Activated T-cell treated with anti-CD3 and anti-CD28 coated beads, Interleukin-2, amount 50 U/mL, for 1 hour (primary cell): ENCODE measurements at regions not wholly inside any gene's neighbourhood (a gene's known extent, or its start where the extent isn't known, plus 50 kb on each side); places are given as distances from the start of the nearest gene placed in this dataset.
"Not testable (repeated sequence)": the region's sequence is repeated elsewhere in the genome, so short reads cannot be mapped to it uniquely, and the experiment has no call there.

Experiments
- DNase-seq: peaks from one replicate; pipeline ENCODE4 v3.0.0-alpha.2; 2020

DNA sequence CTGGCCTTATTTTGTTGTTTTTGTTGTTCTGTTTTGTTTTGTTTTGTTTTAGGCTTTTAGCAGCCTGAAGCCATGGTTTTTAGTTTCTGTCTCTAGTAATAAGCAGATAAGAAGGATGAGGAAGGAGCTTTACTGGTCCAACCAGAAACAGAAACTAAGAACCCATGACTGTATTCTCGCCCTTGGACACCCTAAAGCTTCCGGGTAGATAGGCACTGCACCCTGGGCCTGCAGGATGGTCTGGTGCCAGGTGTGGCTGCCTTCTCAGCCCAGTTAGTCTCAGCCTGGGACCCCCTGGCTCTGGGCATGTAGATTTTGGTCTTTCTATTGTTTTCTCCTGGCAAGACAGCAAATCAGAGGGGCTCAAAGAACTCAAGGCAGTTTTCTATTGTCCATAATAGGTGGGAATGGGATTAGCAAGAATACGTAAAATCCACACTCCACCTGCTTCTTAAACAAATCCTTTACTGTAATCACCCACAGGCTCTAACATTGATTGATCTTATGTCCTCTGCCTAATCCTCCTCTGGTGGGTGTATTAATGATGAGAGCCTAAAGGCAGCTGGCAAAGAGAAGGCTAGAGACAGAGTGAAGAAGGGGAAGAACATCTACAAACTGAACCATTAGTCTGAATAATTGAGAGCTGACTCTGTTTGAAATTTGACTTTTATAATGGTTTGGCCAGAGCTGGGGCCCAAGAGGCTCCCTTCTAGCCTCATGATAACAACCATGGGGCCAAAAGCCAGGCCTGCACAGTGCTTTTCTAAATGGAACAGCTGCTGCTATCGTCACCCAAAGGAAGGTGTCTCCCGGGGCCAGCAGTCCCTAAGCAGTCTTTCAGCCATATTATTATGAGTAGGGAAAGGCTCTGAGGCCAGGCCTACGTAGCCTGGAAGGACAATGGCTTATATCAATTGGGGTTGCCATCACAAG lies 106.8 kb upstream of the ATP1A1 start:
- no peak for DNase-seq

DNA sequence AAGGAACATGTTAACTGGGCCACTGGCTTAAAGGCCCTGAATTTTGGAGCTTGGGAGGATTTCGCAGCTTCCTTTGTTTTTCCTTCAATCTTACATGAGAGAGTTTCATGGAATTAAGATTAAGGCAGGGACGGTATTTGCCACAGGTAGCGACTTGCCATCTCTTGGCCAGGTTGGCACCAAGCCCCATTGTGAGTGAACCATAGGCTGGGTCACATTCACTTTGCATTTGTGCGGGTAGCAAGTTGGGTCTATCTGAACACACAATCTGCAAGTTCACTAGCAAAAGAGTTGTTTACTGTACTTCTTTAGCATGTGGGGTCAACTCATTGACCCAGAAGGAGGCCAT lies 106.2 kb upstream of the ATP1A1 start:
- DNase-seq: no peak

- no peak for DNase-seq
Measured at GRCh38 chr1:116268211-116268610, 104.8 kb upstream of the ATP1A1 start.

DNA sequence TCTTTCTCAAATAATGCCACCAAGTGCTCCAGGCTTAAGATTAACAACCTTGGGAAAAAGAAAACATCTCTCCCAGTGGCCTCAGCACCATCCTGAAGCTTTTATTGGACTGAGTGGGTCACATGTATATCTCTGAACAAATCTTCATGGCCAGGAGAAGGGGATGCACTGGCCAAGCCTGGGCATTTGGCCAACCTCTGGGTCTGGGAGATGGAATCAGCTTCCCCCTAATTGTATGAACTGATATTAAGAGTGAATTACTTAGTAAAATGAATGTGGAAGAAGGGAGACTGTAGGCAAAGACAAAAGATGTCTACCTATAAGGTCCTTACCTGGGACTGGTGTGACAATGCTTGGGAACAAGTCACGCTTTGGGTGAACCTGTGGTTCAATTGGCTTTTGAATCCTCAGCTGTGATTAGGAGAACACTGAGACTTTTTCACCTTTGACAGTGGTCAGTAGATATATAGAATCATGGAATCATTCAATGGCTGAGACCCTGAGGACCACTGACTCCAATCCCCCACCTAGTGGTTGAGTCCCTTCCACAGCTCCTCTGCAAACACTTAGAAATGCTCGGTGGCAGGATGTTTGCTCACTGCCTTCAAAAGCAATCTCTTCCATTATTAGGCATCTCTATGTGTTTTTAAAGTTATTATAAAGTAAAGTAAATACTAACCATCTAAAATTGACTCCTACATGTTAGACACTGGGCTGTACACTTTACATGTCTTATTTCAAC lies 102.6 kb upstream of the ATP1A1 start:
- no peak for DNase-seq

- DNase-seq: no peak
Measured at GRCh38 chr1:116273042-116273783, 99.8 kb upstream of the ATP1A1 start.

GRCh38 chr1:116276532-116276931 lies 96.5 kb upstream of the ATP1A1 start:
- DNase-seq: no peak

DNA sequence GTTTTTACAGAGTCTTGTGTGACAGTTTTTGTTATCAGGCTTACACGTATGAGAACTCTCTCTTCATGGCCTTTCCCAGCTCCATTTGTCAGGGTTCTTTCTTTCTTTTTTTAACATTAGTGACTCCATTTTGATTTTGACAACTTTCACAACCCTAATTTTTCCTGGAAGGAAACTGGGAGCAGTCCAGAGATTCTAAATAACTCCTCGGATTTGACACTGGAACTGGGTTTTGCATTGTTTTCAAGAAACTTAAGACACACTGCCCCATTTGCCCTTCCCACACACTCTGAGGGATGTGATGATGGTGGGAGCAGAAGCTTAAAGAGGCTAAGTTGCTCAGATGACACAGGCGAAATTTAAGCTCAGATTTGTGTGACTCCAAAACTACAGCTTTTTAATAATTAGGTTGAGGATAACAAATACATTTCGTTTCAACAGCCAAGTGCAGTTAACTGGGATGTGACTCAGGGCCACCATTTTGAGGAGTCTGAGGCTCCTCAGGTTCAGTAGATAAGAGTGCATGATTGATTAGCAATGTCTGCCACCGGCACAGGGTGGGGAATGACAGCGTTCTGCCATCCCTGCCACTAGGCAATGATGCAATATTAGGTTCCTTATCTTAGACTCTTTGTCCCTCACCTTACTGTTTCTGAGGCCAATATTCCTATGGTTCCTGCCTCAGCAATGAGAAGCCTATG lies 95.1 kb upstream of the ATP1A1 start:
- no peak for DNase-seq

GRCh38 chr1:116278541-116278866 lies 94.5 kb upstream of the ATP1A1 start:
- DNase-seq: no peak

DNA sequence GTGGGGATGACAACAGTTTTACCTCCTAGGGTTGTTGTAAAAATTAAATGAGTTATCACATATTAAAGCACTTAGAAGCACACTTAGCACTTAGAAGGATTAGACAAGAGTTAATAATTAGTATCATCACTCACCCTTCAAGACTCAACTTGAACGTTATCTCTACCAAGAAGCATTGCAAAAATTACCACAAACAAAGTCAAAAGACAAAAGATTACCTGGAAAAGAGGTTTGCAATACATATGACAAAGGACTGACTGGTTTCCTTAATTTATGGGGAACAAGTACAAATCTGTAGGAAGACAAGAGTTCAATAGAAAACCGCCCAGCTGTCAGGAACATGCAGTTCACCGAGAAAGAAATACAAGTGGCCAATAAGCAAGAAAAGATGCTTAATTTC lies 93.3 kb upstream of the ATP1A1 start:
- no peak for DNase-seq

DNA sequence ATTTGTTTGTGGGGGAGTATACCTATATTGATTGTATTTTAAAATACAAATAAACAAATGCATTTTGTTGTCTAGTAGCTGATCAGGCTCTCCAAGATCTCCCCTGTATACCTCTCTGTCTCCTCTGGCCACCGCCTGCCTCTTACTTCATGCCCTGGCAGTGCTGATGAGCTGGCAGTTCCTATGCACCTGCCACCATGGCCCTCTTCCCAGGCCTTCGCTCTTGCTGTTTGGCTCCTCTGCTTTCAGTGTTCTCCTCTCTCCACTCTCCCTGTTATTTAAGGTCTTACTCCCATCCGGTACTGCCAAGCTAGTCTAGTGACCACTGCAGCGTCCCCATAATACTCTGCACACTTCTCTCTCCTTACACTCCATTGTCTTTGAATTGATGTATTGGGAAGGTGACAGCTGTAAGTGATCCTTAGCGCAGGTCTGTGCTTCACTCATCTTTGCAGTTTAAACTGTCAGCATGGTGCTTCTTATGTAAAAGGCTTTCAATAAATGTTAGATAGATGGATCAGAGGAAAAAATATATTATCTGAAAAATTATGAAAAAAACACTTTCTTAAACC lies 88.1 kb upstream of the ATP1A1 start:
- DNase-seq: no peak

DNA sequence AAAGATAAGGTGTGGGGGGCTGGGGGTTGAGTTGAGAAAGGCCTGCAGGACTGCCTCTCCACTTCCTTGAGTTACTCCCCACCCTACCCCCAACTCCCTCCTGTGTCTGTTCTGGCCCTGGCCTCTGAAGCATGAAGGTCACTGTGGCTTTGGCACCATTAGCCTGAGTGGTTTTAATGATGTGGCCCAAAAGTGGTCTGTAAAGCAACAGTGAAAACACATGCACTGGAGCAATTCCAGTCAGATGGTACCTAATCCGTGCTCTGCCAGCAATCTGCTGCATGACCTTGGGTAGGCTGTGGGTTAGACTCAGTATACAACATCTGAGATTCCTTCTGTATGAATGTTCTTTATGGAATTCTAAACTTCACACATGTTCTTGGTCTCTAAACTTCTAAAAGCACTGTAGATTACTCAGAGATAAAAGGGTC lies 86.5 kb upstream of the ATP1A1 start:
- no peak for DNase-seq

DNA sequence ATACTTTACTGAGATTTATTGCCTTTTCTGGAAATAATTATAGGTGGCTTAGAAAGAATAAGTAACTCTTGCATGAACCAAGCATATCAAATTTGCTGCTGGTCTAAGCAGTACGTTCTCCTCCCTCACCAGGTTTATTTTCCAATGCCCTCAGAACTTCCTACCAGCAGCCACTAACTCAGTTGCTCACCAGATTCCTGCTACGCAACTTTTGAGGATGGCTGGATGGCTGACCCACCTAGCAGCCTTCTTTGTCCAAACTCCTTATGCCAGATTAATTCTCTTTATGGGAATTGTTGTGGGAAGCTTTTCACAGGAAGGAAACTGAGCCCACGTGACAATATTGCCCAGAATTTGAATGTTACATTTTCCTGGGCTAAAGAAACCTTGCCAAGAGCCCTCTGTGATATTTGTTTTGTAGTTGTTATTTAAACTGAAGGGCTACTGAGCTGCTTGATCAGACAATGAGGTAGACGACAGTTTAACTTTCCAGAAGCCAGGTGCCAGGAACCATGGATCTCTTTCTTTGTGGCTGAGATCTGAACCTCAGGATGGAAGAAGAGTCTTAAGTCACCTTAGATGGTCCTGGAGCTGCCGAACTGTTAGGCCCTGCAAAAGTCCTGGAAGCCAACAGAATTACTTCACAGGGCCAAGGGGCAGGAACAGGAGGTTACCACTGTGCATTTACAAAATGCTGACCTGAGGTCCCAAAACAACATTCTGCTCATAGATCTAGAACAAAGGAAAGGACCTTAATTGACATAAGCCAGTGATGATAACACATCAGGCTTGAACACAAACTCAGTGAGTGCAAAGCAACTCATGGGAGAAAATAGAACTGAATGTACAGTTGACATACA lies 85.5 kb upstream of the ATP1A1 start:
- DNase-seq: no peak

- DNase-seq: no peak
Measured at GRCh38 chr1:116288201-116288598, 84.8 kb upstream of the ATP1A1 start.

- no peak for DNase-seq
Measured at GRCh38 chr1:116289193-116289592, 83.9 kb upstream of the ATP1A1 start.

DNA sequence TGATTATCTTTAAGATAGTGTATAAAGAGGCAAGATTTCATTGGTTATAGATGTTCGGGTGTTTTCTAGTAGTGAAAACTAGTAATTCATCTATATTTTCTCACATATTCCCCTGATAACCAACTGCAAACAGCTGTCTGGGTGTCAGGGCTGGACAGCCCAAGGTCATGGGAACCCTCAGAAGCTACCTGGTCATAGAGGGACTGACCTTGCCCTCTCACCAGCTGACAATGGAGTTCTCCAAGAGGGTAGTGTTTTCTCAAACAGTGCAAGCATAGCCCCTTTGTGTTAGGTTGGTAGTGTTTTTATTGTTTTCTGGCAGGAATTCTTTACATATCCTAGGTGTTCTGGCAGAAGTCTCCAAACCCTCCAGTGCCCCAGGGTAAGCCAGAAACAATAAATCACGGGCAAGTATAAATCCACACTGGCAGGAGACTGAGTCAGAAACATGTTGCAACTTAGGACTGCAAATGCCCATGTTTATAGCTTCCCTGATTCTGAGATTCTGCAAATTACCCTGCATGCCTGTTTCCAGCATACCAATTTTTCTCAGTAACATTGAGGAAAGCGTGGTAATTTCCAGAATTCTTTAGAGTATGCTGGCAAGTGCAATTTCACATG lies 82.8 kb upstream of the ATP1A1 start:
- DNase-seq: no peak

DNA sequence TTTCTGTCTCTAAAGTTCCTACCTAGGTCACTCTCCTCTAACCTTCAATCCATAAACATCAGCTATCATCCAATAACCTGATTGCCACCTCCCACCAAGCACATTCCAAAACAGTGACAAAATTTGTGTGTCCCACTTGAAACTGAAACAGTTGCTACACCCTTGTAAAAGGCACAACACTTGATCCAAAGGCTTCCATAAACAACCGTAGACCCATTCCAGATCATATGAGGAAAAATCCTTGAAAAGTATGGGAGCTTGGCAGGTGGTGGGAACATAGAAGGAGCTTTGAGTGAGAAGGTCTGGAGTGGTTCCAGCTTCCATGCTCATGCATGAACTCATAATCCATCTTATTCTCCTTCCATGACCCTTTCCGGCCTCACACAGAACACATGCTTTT lies 82.0 kb upstream of the ATP1A1 start:
- no peak for DNase-seq

- DNase-seq: no peak
Measured at GRCh38 chr1:116292929-116293725, 79.9 kb upstream of the ATP1A1 start.

DNA sequence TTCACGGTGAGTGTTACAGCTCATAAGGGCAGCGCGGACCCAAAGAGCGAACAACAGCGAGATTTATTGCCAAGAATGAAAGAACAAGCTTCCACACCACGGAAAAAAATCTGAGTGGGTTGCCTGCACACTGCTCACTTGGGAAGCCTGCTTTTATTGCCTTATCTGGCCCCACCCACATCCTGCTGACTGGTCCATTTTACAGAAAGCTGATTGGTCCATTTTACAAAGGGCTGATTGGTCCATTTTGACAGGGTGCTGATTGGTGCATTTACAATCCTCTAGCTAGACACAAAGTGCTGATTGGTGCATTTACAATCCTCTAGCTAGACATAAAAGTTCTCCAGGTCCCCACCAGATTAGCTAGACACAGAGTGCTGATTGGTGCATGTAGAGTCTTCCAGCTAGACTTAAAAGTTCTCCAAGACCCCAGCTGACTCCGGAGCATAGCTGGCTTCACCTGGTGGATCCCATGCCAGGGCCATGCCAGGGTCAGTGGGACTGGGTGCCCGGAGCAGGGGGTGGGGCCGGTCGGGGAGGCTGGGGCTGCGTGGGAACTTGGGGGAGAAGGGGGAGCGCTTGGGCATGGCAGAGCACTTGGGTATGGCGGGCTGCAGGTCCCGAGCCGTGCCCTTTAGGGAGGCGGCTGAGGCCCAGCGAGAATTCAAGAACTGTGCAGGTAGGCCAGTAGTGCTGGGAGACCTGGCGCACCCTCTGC lies 75.4 kb upstream of the ATP1A1 start:
- DNase-seq: no peak

- DNase-seq: not testable (repeated sequence)
Measured at GRCh38 chr1:116298213-116298579, 74.8 kb upstream of the ATP1A1 start.

GRCh38 chr1:116298746-116299145 lies 74.3 kb upstream of the ATP1A1 start:
- DNase-seq: no peak
